IPS-NIHi7 (cell line): ENCODE measurements at regions not wholly inside any gene's neighbourhood (a gene's known extent, or its start where the extent isn't known, plus 50 kb on each side); places are given as distances from the start of the nearest gene placed in this dataset.
"Not testable (repeated sequence)": the region's sequence is repeated elsewhere in the genome, so short reads cannot be mapped to it uniquely, and the experiment has no call there.

Experiments
- DNase-seq: peaks from one replicate; pipeline ENCODE4 v3.0.0; 2012; ENCODE audit warnings: mixed read lengths; ENCODE audit errors: extremely low spot score

- no peak for DNase-seq
These were observed 129.3 kb downstream of the SST start for GRCh38 chr3:187540847-187541246.

- DNase-seq, result no peak
These were observed 134.0 kb downstream of the SST start for GRCh38 chr3:187536185-187536584.

- DNase-seq, result no peak
These were observed 136.4 kb downstream of the SST start for GRCh38 chr3:187533797-187534196.

GRCh38 chr3:187531831-187532230 lies 138.4 kb downstream of the SST start:
- no peak for DNase-seq

GRCh38 chr3:187522890-187523289 lies 147.3 kb downstream of the SST start:
- DNase-seq, result no peak

- no peak for DNase-seq
These were observed 147.9 kb downstream of the SST start for GRCh38 chr3:187522293-187522692.

GRCh38 chr3:187521546-187521945 lies 148.6 kb downstream of the SST start:
- DNase-seq, result no peak

GRCh38 chr3:187520027-187520945 lies 149.9 kb downstream of the SST start:
- DNase-seq, result no peak

- peak; percentile 75 for DNase-seq
These were observed 150.7 kb downstream of the SST start for GRCh38 chr3:187519428-187519890.

GRCh38 chr3:187518616-187519015 lies 150.4 kb downstream of the RTP4 start:
- DNase-seq, result no peak

GRCh38 chr3:187518207-187518606 lies 150.0 kb downstream of the RTP4 start:
- DNase-seq, result no peak

GRCh38 chr3:187516446-187517185 lies 148.4 kb downstream of the RTP4 start:
- no peak for DNase-seq

- DNase-seq, result no peak
These were observed 139.7 kb downstream of the RTP4 start for GRCh38 chr3:187507905-187508304.

GRCh38 chr3:187507266-187507665 lies 139.1 kb downstream of the RTP4 start:
- DNase-seq, result no peak

- DNase-seq, result no peak
These were observed 136.2 kb downstream of the RTP4 start for GRCh38 chr3:187504435-187504834.

GRCh38 chr3:187498211-187498724 lies 130.1 kb downstream of the RTP4 start:
- DNase-seq, result no peak

- no peak for DNase-seq
These were observed 128.9 kb downstream of the RTP4 start for GRCh38 chr3:187497052-187497451.

- not testable (repeated sequence) for DNase-seq
These were observed 125.9 kb downstream of the RTP4 start for GRCh38 chr3:187494056-187494455.

GRCh38 chr3:187491371-187491770 lies 123.2 kb downstream of the RTP4 start:
- no peak for DNase-seq

GRCh38 chr3:187490366-187490765 lies 122.2 kb downstream of the RTP4 start:
- DNase-seq, result no peak

- peak; percentile 58 for DNase-seq
These were observed 116.5 kb downstream of the RTP4 start for GRCh38 chr3:187484547-187485295.

GRCh38 chr3:187481426-187481825 lies 113.2 kb downstream of the RTP4 start:
- no peak for DNase-seq
